GM23338 (cell line): ENCODE measurements at regions not wholly inside any gene's neighbourhood (a gene's known extent, or its start where the extent isn't known, plus 50 kb on each side); places are given as distances from the start of the nearest gene placed in this dataset.
A peak's percentile ranks its signal among the peaks of the same experiment; 100 is the strongest.

Experiments
- ATAC-seq: fragments of 200-7000 bp; cut with Tn5 transposase; 3 replicates; pipeline ENCODE4 v1.9.1; 2020
- DNase-seq: peaks from one replicate; pipeline ENCODE4 v3.0.0-alpha.2; 2015; ENCODE audit warnings: low spot score
- H2AFZ ChIP-seq: fragments of 200-600 bp; sonication (generic); 2 replicates; pipeline ENCODE4 v1.8.0; 2016; ENCODE audit warnings: antibody characterized with exemption, mild to moderate bottlenecking, moderate library complexity
- H3F3A ChIP-seq: fragments of 200-600 bp; sonication (generic); replicated peaks from 2 replicates; pipeline ENCODE4 v1.8.0; 2017; ENCODE audit warnings: antibody characterized with exemption, mixed run types, low read depth
- H3K27ac ChIP-seq: fragments of 200-600 bp; sonication (generic); 2 replicates; pipeline ENCODE4 v1.6.1; 2016; ENCODE audit warnings: low read depth
- H3K27me3 ChIP-seq: fragments of 200-600 bp; sonication (generic); 2 replicates; pipeline ENCODE4 v1.8.0; 2016; ENCODE audit warnings: mild to moderate bottlenecking, mixed run types, moderate library complexity; ENCODE audit not compliant: insufficient read depth
- H3K36me3 ChIP-seq: fragments of 200-600 bp; sonication (generic); 2 replicates; pipeline ENCODE4 v1.8.0; 2016; ENCODE audit warnings: mild to moderate bottlenecking; ENCODE audit not compliant: insufficient read depth
- H3K4me1 ChIP-seq: fragments of 200-600 bp; sonication (generic); 2 replicates; pipeline ENCODE4 v1.8.0; 2016; ENCODE audit warnings: mild to moderate bottlenecking, moderate library complexity; ENCODE audit not compliant: insufficient read depth
- H3K4me2 ChIP-seq: fragments of 200-600 bp; sonication (generic); 2 replicates; pipeline ENCODE4 v1.7.1; 2017; ENCODE audit warnings: mixed run types
- H3K4me3 ChIP-seq: fragments of 200-600 bp; sonication (generic); 2 replicates; pipeline ENCODE4 v1.6.1; 2016; ENCODE audit warnings: mixed run types
- H3K79me2 ChIP-seq: fragments of 200-600 bp; sonication (generic); replicated peaks from 2 replicates; pipeline ENCODE4 v1.8.0; 2017; ENCODE audit warnings: mild to moderate bottlenecking; ENCODE audit not compliant: insufficient read depth
- H3K9me2 ChIP-seq: fragments of 200-600 bp; sonication (generic); 2 replicates; pipeline ENCODE4 v1.8.0; 2017; ENCODE audit not compliant: insufficient read depth
- H4K20me1 ChIP-seq: fragments of 200-600 bp; sonication (generic); replicated peaks from 2 replicates; pipeline ENCODE4 v1.8.0; 2017; ENCODE audit warnings: mild to moderate bottlenecking; ENCODE audit not compliant: insufficient read depth
- H3K27ac Mint-ChIP-seq: 2 replicates; pipeline ENCODE4 v1.8.0; 2020; ENCODE audit warnings: inconsistent platforms, mild to moderate bottlenecking, moderate library complexity, mixed read lengths
- H3K27me3 Mint-ChIP-seq: 3 replicates; pipeline ENCODE4 v1.8.0; 2022; ENCODE audit warnings: low read depth, mild to moderate bottlenecking, moderate library complexity, mixed read lengths, inconsistent platforms; ENCODE audit not compliant: insufficient read depth, poor library complexity
- H3K36me3 Mint-ChIP-seq: 3 replicates; pipeline ENCODE4 v1.8.0; 2021; ENCODE audit warnings: low read depth, mild to moderate bottlenecking, inconsistent platforms, moderate library complexity, mixed read lengths
- H3K4me1 Mint-ChIP-seq: 3 replicates; pipeline ENCODE4 v1.8.0; 2020; ENCODE audit warnings: mild to moderate bottlenecking, inconsistent platforms, mixed read lengths
- H3K4me3 Mint-ChIP-seq: 3 replicates; pipeline ENCODE4 v1.8.0; 2021; ENCODE audit warnings: moderate library complexity, mild to moderate bottlenecking, inconsistent platforms, mixed read lengths
- H3K9me3 Mint-ChIP-seq: 3 replicates; pipeline ENCODE4 v1.8.0; 2020; ENCODE audit warnings: moderate library complexity, mild to moderate bottlenecking, inconsistent platforms, mixed read lengths
- CREB1 ChIP-seq: fragments of 250-450 bp; sonication (Bioruptor Pico); IDR thresholded peaks from 2 replicates; pipeline ENCODE4 v1.5.0; 2020; ENCODE audit warnings: low read depth, mild to moderate bottlenecking, moderate library complexity
- CTCF ChIP-seq, 2 experiments: fragments of 200-600 bp in 1 of 2; sonication (generic) in 1 of 2; conservative IDR thresholded peaks; 2 replicates each; pipeline versions ENCODE4 v1.5.1 to v1.6.1; 2016 to 2017; ENCODE audit warnings: antibody characterized with exemption in 2 of 2, low read depth in 2 of 2, mild to moderate bottlenecking in 2 of 2, moderate library complexity in 1 of 2
- ETS1 ChIP-seq: IDR thresholded peaks from 2 replicates; pipeline ENCODE4 v1.6.1; 2016; ENCODE audit warnings: antibody characterized with exemption
- EZH2 ChIP-seq: fragments of 200-600 bp; sonication (generic); IDR thresholded peaks from one replicate; pipeline ENCODE4 v1.8.0; 2017; ENCODE audit warnings: antibody characterized with exemption, mild to moderate bottlenecking, low read depth; ENCODE audit not compliant: unreplicated experiment
- EZH2phosphoT487 ChIP-seq: fragments of 200-600 bp; sonication (generic); IDR thresholded peaks from one replicate; pipeline ENCODE4 v1.8.1; 2018; ENCODE audit warnings: antibody characterized with exemption; ENCODE audit not compliant: unreplicated experiment
- JUNB ChIP-seq: IDR thresholded peaks from one replicate; pipeline ENCODE4 v1.6.1; 2016; ENCODE audit warnings: antibody characterized with exemption; ENCODE audit not compliant: unreplicated experiment
- NANOG ChIP-seq: IDR thresholded peaks from 2 replicates; pipeline ENCODE4 v1.6.1; 2016; ENCODE audit warnings: antibody characterized with exemption, borderline replicate concordance
- POLR2AphosphoS5 ChIP-seq: IDR thresholded peaks from 2 replicates; pipeline ENCODE4 v1.6.1; 2016; ENCODE audit warnings: antibody characterized with exemption, low read depth
- REST ChIP-seq: IDR thresholded peaks from one replicate; pipeline ENCODE4 v1.6.1; 2018; ENCODE audit warnings: antibody characterized with exemption; ENCODE audit not compliant: unreplicated experiment
- STAT1 ChIP-seq: IDR thresholded peaks from one replicate; pipeline ENCODE4 v1.6.1; 2016; ENCODE audit warnings: antibody characterized with exemption; ENCODE audit not compliant: unreplicated experiment
- ZNF331 ChIP-seq: fragments of 250-450 bp; sonication (Bioruptor Pico); IDR thresholded peaks from 2 replicates; pipeline ENCODE4 v1.5.0; 2020; ENCODE audit warnings: low read depth, mild to moderate bottlenecking, moderate library complexity

GRCh38 chr20:6185268-6185667, 62.4 kb upstream of the FERMT1 start:
- DNase-seq: peak; percentile 38
- Mint-ChIP-seq H3K4me1 (no peaks in the 10 kb centered on the region), H3K9me3 (no peaks in the 10 kb centered on the region), H3K27me3 (no peaks in the 10 kb centered on the region), H3K36me3 (no peaks in the 10 kb centered on the region), H3K27ac (no peak overlapping the region), H3K4me3 (no peak overlapping the region)
- H3K79me2 ChIP-seq: no peaks in the 10 kb centered on the region
- no peaks in the 10 kb centered on the region for H3K36me3 ChIP-seq
- TF ChIP-seq EZH2phosphoT487 (no peak), REST (no peak), CREB1 (CRISPR knock-in tag) (no peak), CTCF (conservative IDR thresholded peaks at IDR 0.05; ENCODE audit: low read depth in 2 of 2) (peak; percentile 40 to 71), STAT1 (no peak), ZNF331 (CRISPR knock-in tag) (no peak), EZH2 (no peak), JUNB (no peak)
- ATAC-seq: peak; percentile 78
- H3K4me1 ChIP-seq: no peaks in the 10 kb centered on the region
- H3K27ac ChIP-seq: no peak overlapping the region
- H3K9me2 ChIP-seq: no peaks in the 10 kb centered on the region
- H3K4me2 ChIP-seq: no peak overlapping the region
- no peaks in the 10 kb centered on the region for H3F3A ChIP-seq
- no peak overlapping the region for H3K4me3 ChIP-seq
- no peaks in the 10 kb centered on the region for H4K20me1 ChIP-seq
- H3K27me3 ChIP-seq: no peaks in the 10 kb centered on the region
- H2AFZ ChIP-seq: no peak overlapping the region

- Mint-ChIP-seq H3K4me1 (no peaks in the 10 kb centered on the region), H3K27ac (no peak overlapping the region)
Measured at GRCh38 chr20:6184086-6184485, 61.3 kb upstream of the FERMT1 start.

More at GRCh38 chr20:6184086-6184485, 61.3 kb upstream of the FERMT1 start:
- Histone ChIP-seq H3F3A (no peaks in the 10 kb centered on the region), H4K20me1 (no peaks in the 10 kb centered on the region), H3K27me3 (no peaks in the 10 kb centered on the region), H3K9me2 (no peaks in the 10 kb centered on the region), H3K4me3 (no peak overlapping the region), H2AFZ (peak overlapping the region; percentile 60; the same call in 1 of the 2 replicates), H3K79me2 (no peaks in the 10 kb centered on the region), H3K36me3 (no peaks in the 10 kb centered on the region), H3K27ac (no peak overlapping the region), H3K4me1 (no peaks in the 10 kb centered on the region), H3K4me2 (no peak overlapping the region)
- Mint-ChIP-seq H3K4me3 (no peak overlapping the region), H3K27me3 (no peaks in the 10 kb centered on the region), H3K9me3 (no peaks in the 10 kb centered on the region), H3K36me3 (no peaks in the 10 kb centered on the region)
- ATAC-seq (peak; percentile 60), DNase-seq (peak; percentile 41)
- TF ChIP-seq POLR2AphosphoS5 (no peak), ZNF331 (CRISPR knock-in tag) (no peak), CTCF (conservative IDR thresholded peaks at IDR 0.05; ENCODE audit: low read depth in 2 of 2) (peak; percentile 58 to 63), STAT1 (no peak), ETS1 (no peak), NANOG (no peak), REST (no peak)
